ENCODE measurements at regions not wholly inside any gene's neighbourhood (a gene's known extent, or its start where the extent isn't known, plus 50 kb on each side); places are given as distances from the start of the nearest gene placed in this dataset.
A peak's percentile ranks its signal among the peaks of the same experiment; 100 is the strongest.

DNA sequence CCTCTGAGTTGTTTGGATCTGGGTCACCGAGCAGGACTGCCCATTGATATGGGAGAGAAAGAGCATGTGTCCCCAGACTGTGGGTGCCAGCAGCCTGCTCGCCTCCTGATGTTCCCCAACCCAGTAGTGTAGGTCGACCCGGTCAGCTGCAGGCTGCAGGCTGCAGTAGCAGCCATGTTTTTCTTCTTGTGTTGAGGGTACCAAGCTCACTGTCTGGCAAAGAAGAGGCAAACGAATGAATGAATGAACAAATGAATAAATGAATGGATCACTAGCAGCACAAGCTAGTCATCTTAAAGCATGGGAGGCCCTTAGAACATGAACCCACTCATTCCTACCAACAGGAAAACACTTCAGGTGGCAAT, 293.2 kb downstream of the SOX9 start:
- no peak for DNase-seq

GRCh38 chr17:72414967-72415853, 294.4 kb downstream of the SOX9 start:
- no peak for DNase-seq

DNA sequence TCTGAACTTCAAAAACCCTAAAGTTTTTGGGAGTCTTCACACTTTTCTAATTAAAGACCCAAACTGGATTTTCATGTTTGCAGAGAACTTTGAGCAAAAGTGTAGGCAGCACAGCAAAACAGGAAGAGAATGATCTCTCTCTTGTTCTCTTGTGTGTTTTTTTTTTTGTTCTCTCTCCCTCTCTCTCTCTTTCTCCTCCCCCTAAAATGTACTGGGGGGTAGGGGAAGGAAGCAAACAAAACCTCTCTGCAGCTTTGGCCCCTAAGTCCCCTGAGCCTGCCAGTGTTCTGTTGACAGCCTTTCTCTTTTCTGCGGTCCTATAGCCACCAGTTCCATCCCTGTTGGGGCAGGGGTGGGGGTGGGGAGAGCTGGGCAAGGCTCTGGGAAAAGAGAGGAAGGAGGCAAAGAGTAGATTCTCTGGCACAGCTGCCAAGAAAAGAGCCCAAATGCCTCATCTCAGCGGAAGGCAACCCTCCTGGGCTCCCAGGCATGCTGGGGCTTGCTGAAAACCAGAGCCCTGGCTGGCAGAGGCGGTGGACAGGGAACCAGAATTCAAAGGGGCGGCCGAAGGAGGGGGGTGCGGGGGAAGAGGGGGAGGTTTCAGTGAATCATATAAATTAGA, 295.3 kb downstream of the SOX9 start:
- peak; percentile 58 for DNase-seq

- no peak for DNase-seq
Observed at GRCh38 chr17:72416905-72417304, 296.1 kb downstream of the SOX9 start.

GRCh38 chr17:72417627-72418026, 296.8 kb downstream of the SOX9 start:
- no peak for DNase-seq

DNA sequence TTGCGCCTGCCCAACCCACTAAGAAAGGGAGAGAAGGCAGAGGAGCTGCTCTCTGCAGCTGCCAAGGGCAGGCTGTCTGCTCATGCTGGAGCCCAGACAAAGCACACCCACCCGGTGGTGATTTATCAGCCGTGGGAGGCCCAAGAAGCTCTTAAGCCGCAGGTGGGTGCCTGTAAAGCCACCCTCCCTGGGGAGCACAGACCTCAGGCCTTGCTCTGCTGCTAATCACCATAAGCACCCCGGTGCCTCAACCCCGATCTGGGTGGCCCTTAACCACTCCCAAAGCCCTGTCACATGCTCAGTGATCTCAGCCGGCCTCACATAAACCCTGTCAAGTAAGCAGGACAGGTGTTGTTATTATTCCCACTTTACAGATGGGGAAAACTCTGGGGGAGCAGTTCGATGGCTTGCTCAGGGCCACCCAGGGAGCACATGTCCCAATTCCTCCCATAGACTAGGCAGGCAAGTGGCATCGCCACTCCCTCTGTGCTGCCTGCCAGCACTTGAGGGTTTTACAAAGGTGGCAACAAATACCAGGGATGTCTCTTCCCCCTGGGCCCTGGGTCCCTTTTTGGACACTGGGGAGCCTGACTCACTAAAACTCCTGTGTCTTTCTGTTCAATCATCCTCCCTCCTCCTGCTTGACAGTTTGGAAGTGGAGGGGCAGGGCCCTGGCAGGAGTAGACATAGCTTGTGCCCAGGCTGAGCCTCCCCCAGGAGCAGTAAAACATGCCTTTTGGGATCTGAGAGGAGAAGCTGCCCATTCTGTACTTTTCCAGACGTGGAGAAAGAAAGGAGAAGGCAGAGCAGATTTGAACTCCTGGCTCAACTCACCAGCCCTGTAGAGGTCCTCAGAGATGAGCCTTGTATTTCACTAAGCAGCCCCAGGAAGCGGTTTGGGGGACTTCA, 299.3 kb downstream of the SOX9 start:
- DNase-seq, result peak; percentile 80

DNA sequence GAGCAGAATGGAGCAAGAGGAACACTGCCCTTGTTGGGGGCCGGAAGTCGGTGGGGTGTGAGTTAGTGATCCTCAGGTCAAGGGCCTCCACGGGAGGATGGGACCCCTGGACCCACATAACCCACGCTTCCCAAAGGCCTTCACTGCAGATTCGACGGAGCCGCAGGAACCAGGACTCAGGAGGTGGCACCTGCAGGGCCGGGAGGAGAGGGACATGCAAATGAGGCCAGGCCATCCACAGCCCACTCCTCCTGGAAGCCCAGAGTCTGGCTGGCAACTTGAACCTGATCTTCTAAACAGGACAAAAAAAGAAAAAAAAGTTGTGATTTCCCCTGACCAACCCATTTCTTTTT, 299.9 kb downstream of the SOX9 start:
- DNase-seq, result no peak

GRCh38 chr17:72421128-72422092, 300.6 kb downstream of the SOX9 start:
- peak; percentile 58 for DNase-seq

DNA sequence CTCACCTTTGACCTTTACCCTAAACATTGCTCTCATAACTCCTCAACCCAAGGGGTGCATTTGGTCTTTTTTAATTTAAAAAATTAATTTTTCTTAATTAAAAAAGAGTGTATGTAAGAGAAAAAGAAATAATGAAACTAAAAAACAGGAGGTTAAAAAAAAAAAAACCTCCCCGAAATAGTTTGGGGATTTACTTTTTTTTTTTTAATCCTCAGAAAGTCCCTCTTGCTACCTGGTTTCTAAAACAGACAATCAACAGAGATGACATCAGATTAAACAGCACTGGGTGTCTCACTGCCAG, 301.3 kb downstream of the SOX9 start:
- DNase-seq, result no peak

DNA sequence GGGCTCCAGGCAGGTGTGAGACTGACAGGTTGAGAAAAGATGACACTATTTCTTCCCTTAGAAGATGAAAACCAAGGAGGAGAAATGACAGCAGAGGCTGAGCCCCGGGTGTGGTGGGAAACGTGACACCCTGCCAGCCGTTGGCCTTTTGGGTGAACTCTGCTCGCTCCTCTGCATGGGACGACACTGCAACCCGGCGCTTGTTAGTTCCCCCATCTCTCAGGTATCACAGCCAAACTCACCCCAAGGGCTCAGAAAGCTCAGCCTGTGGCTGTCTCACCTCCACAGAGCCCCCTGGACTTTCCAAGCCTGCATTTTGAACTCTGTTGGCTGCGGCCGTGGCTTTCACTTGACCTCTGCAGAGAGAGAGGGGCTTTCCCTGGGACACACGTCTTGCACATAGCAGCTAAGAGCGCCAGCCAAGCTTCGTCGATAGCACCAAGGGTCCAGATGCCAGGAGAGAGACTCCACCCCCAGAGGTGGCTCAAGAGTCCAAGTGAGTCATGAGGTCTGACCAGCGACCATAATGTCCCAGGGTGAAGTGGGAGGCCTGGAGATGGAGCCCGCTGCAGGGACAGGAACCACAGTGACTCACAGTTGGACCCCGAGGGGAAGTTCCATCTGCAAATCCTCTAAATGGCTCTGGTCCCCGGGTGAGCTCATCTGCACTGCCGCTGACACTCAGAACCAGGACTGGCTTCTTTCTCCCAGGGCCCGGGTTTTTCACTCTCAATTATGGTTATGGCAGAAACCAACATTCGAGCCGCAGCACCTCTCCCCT, 301.9 kb downstream of the SOX9 start:
- DNase-seq, result no peak

GRCh38 chr17:72423286-72423589, 302.4 kb downstream of the SOX9 start:
- DNase-seq, result no peak

- DNase-seq, result no peak
Observed at GRCh38 chr17:72423718-72424117, 302.9 kb downstream of the SOX9 start.

DNA sequence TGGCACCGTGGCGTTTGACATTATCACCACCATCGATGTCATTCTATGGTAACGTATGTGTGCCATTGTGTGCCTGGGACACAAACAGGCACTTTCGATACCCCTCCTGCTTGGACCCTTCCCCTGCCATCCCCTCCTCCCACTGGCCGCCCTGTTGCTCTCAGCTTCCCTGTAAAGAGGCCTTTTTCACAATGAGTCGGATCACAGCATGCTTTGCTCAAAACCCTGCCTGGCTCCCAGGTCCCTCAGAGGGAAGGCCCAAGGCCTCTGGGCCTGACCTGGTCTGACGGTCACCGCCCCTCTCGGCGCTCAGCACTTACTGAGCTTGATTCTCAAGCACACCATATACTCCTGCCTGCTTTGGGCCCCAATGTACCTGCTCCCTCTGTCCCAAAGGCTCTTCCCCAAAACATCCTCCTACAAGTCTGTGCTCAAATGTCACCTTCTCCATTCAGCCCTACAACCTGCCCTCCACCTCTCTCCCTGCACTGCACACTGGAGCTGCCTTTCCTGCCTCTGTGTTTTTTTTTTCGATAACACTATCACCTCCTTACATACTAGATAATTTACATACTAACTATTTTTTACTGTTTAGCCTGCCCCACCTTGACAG, 303.8 kb downstream of the SOX9 start:
- no peak for DNase-seq

GRCh38 chr17:72425133-72425793, 304.4 kb downstream of the SOX9 start:
- DNase-seq, result no peak

DNA sequence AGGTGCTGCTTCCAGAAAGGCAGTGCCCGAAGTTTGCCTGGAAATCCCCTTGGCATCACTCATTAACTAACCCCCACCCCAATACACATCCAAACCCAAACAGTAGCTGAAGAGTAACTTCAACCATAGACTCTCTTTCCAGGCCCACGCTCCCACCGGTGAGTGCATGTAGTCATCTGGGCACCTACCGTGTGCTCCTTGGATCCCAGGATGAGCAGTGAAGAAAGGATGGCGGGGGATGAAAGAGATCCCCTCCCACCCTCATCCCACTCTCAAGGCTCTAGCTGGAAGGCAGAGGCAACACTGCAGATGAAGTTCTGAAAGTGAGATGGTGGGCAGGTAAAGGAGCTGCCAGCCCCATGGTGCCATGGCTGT, 305.0 kb downstream of the SOX9 start:
- no peak for DNase-seq

DNA sequence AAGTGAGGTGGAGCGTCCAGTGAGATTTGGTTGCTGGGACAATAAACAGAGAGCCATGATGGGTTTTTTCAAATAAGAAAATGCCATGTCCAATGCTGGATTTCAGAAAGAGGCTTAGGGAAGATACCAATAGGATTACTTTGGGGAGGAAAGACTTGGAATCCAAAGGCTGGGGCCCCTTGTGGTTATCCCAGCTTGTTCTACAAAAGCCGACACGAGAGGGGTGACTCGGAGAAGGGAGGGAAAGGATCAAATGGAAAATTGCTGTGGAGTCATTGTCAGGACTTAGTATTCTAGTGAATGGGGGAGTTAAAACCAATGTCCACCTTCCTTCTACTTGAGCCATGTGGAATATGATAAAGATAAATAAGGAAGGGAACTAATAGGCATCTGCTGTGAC, 305.5 kb downstream of the SOX9 start:
- no peak for DNase-seq

- peak; percentile 31 for DNase-seq
Observed at GRCh38 chr17:72426948-72427760, 306.3 kb downstream of the SOX9 start.

DNA sequence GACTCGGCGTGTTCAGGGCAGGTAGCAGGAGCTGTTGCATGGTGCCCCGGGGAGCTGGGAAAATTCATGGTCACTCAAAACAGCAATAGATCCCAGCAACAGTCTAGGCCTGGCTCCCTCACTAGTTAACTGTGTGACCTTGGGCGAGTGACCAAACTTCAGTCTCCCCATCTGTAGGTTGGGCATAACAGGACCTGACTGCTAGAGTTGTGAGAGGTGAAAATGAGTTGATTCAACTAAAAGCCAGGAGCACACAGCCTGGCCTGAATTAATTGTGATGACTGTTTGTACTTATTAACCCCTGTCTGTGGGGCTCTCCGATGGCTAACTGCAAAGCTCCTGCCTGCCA, 306.9 kb downstream of the SOX9 start:
- no peak for DNase-seq

- DNase-seq, result no peak
Observed at GRCh38 chr17:72429066-72429638, 308.3 kb downstream of the SOX9 start.

All from NCI-H2107 (cell line).